Hypothalamus (tissue), 51 donors: ENCODE measurements at regions not wholly inside any gene's neighbourhood (a gene's known extent, or its start where the extent isn't known, plus 50 kb on each side); places are given as distances from the start of the nearest gene placed in this dataset.

Experiments used
- DNase-seq, 51 donors: peaks; one replicate each; lab custom pipeline; 2025; lab: John Stamatoyannopoulos, UW

- no peak for DNase-seq
Observed at GRCh38 chr14:104353921-104354701, 215.7 kb downstream of the KIF26A start.

DNA sequence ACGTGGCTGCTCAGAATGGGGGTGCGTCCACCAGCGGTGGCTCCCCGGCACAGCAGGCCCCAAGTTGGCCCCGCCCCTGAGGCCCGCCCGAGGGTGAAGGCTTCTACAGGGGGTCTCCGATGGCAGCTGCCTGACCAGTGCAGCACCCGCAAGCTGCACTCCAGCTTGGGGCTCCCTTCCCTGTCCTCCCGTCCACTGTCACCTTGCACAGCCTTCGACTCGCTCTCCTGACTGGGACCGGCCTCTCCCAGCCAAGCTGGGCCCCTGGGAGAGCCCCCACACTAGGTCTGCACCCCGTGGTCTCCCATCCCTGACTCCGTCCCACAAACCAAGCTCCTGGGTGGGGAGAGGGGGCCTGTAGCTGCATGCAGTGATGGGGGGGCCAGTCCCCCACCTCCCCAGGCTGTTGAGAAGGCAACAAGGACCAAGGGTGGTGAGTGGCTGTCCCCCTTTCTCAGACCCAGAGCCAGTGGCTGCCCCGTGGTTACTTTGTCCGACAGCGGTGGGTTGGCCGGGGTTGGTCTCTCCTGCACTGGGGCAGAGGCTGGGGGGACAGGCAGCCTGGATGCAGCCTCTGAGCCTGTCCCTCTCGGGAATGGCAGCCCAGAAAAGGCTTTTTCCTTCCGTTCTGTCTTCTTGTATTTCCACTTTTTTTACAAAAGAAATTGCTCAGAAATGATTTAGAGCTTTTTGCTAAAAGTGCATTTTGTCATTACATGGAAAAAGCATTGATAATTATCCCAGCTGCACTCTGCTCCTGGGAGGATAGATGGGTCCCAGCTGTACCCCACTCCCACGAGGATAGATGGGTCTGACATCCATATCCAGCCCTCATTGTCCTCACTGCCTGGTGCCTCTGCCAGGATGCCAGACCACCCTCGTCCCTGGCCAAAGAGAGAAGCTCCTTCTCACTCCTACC, 217.0 kb downstream of the KIF26A start:
- no peak for DNase-seq

DNA sequence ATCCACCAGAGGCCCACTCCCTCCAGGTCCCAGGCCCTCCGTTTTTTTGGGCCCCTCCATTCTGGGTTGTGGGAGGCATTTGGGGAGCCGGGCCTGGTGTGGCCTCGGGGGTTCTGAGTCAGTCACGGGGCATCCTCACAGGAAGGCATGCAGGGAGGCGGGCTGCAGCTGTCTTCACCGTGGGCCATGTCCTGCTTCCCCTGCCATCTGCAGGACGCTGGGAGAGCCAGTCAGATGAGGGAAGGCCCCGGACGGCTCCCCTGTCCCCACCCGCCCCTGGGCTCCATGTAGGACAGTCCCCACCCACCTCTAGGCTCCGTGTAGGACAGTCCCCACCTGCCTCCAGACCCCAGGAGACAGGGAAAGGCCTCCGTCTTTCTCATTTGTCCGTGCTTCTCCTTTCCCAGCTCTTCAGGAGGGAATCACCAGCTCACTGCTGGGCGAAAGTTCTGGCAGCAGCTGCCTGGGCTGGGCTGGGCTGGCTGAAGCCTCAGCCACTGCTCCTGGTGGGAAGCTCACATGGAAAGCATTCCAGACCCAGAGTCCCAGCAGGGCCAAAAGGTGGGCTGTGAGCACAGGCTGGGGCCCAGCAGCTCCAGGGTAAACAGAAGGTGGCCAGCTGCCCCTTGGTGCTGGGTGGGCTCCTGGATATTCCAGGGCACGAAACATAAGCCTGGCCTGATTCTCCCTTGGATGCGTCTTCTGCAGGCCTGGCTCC, 217.8 kb downstream of the KIF26A start:
- no peak for DNase-seq

DNA sequence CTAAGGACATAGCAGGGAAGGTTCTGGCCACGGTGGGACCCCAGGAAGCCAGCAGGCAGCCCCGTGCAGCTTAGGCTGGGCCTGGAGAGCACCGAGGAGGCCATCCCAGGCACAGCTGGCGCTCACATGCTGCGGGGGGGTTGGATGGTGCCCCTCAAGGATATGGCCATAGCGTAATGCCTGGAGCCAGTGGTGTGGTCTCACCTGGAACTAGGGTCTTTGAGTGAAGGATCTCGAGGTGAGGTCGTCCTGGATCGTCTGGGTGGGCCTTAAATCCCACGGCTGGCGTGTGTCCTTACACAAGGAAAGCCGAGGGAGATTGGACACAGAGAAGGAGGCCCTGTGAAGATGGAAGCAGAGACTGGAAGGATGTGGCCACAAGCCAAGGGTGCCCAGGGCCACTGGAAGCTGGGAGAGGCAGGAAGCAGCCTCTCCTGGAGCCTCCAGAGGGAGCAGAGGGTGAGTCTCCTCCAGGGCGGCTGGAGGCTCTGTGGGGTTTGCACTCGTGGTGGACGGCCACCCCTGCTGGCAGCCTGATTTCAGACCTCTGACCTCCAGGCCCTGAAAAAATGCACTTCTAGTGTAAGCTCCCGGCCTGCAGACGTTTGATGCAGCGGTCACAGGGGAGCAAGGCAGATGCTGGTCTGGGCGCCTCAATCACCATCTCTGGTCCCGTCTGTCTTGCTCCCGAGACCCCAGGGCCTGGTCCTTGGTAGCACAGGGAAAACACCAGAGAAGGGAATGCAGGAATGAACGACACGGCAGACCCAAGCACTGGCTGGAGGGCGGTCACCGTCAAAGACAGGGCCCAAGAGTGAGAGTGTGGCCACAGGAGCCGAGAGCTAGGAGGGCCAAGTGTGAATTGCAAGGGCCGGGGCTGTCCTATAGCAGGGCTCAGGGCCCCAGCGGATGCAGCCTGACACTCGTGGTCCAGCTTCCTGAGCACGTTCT, 218.6 kb downstream of the KIF26A start:
- DNase-seq, result no peak

DNA sequence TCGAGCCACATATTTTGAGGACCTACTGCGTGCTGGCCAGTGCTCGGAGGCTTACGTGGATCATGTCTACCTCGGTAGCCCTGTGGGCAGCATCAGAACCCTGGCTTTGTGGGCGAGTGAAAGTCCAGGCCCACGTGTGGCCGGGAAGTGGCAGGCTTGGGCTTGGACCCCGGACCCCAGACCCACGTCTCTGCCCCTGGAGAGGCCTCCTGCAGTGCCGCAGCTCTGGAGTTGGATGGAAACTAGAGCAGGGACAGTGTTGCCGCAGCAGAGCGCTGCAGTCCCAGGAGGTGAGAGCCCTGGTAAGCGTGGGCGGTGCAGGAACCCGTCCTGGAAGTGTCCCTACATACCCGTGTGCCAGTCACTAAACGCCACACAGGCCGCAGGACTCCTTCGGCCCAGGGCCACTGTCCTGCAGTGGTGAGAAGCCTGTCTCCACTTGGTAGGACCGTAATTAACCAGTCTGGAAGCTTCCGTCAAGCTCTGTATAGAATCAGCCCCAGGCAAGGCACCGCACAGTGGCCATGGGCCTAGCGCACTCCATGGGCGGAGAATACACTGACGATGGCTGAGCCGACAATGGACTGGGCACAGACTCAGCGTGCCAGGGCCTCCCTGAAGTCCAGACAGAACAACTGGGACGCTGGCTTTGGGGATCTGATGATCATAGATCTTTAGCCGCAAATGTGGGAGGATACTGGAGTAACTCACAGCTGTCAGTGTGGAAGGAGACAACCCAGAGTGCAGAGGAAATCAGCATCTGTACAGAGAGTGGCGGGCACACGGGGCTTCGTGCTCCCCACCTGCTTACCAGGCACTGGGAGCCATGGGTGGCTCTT, 219.5 kb downstream of the KIF26A start:
- DNase-seq, result no peak

DNA sequence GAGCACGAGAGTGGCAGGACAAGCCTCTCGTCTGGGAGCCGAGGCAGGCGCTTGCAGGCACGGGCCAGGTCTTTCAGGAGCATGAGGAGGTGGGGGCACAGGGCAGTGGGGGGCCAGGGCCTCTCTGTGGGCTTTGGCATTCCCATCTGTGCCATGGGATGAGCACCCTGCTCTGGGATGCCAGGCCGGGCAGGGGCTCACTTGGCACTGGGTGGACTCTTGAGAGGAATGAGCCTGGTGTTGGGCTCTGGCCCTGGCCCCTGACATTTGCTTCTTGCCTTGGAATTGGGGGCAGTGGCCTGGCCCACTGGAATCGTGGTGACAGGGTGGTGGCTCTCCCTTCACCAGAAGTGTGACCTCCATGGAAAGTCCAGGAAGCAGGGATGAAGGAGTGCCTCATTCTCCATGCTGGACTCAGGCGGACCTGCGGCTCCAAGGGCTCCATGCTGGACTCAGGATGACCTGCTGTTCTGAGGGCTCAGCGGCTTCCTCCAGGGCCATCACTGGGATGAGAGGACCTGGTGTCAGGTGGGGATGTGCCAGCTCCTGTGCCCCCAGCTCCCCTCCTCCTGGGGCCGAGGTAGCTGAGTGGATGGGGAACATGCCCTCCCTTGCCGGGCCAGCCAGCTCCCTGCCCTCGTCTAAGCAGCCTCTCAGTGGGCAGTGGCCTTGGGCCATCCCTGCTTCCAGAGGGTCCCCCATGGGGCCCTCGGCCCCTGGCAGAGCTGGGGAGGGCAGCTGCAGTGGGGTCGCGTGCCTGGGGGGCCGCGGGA, 220.3 kb downstream of the KIF26A start:
- no peak for DNase-seq

DNA sequence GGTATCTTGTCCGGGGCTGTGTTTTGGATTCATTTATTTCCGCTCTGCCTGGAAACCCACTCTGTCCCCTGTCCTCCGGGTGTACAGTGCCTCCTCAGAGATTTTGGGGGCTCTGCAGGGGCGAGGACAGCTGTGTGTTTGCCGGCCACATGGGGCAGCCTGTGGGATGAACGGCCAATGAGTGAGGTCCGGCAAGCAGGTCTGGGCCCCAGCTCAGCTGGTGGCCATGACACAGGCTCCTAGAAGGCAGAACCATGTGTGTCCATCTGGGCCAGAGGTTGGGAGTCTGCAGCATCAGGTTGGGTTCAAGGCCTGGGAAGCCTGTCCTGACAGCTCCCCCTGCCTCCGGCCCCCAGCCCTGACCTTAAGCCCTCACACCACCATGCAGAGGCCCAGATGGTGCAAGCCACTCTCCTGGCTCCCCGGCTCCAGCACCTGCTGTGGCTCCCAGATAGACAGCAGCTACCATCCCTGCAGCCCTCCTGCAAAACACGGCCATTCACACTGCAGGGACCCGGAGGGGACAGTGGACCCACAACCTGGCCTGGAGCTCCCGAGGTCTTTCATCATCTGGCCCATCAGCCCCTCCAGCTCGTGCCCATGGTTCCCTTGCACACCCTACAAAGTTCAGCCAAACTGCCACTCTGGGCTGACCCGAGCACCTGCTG, 220.1 kb upstream of the C14orf180 start:
- no peak for DNase-seq

DNA sequence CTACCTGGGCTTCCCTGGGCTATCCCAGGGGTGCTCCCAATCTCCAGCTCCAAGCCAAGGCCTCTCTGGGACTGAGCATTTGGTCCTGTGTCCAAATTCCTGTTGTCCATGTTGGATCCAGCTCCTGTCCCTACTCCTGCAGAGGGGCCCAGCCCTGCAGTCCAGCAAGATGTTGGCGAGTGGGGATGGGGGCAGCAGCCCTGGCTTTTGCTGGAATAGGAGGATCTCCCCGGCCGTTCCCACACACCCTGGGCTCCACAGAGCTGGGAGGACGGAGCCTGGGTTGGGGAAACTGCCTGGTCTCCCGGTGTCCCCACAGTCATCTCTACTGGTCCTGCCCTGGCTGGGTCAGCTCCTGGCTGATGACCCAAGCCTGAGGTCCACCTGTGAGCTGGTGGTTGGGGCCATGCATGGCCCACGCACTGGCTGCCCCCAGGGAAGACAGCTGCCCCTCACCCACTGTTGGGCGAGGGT, 219.6 kb upstream of the C14orf180 start:
- DNase-seq, result no peak

- DNase-seq, result no peak
Observed at GRCh38 chr14:104360501-104360900, 219.1 kb upstream of the C14orf180 start.

DNA sequence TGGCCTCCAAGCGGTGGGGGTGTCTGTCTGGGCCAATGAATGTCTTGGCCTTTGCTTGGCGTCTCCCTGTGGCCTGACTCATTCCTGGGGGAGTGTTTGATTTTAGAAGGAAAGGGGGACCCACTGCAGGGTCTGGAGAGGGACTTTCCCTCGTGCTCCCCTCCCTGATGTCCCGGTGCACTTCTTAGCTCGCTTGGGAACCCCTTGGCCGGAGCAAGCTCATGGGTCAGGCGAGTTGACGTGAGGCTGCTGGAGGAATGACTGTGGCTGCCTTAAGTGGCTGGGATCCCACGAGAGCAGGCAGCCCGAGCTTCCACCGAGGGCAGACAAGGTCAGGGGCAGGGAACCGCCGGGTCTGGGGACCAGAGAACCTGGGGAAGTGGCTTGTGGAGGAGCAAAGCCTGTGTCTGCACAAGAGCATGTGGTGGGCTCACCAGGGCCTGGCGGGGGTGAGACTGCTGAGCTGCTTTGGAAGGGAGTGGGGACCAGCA, 218.4 kb upstream of the C14orf180 start:
- DNase-seq, result no peak

DNA sequence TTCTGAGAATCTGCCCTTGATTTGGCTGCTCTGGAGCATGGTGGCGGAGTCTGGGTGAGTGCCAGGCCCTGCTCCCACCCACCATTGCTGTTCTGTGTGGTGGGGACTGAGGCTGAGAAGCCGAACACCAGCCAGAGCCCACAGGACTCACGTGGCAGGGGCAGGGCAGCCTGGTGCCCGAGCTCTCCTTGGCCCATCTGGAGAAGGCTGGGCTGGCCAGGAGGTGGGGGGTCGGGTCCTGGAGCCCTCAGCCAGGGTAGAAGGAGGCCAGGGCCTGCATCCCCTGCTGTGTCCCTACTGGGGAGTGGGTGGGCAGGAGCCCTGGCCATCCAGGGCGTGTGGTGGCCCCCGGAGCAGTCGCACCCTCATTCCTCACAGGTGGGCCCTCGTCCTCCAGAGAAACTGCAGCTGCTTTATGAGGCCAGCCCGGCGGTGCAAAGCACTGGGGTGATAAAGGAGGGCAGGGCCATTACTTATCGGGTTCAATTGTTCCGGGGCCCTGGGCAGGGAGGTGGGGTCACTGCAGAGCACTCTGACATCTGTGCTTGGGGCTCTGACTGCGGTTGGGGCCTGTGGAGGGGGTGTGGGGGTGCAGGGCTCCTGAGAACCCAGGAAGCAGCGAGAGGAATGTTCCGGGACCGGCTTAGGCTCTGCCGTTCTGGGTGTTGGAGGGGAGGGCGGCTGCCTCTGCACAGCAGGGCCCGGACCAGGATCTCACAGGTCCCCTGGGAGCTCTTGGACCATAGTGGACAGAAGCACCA, 217.5 kb upstream of the C14orf180 start:
- DNase-seq, result no peak

- DNase-seq, result no peak
Observed at GRCh38 chr14:104362761-104363605, 216.6 kb upstream of the C14orf180 start.

DNA sequence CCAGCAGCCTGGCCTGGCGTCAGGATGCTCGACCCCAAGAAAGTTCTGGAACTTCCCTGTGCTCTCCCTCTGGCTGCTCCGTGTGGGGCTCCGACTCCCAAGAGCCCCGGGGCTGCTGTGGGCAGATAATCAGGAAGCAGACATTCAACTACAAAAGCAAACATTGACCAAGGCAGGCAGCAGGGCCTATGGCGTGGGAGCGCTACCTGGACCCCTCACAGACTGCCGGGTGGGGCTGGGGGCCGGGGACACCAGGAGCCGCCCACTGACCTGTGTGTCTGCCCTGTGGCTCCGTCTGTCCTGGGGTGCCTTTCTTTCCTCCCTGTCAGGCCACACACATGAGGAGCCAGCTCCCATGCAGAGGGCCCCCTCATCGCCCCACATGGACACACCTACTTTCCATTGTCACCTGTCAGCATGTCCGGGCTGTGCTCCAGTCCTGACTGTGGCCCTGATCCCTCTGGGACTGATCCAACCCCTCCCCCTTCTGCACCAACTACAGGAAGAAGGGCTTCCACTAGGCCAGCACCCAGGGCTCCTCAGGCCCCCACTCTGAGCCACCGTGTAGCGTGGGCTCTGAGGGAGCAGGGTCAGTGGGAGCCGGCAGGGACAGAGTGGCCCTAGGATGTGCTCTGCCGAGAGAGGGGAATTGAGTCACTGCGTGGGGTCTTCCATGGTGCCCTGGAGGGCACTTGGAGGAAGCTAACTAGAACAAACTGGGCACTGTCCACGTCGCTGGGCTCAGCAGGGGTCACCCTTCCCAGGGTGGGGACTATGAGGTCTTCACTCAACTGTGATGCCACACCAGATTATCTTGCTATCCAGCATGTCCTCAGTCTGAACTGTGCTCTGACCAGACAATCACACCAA, 215.4 kb upstream of the C14orf180 start:
- DNase-seq, result no peak

- no peak for DNase-seq
Observed at GRCh38 chr14:104364830-104365229, 214.7 kb upstream of the C14orf180 start.
